ENCODE measurements at regions not wholly inside any gene's neighbourhood (a gene's known extent, or its start where the extent isn't known, plus 50 kb on each side); places are given as distances from the start of the nearest gene placed in this dataset.

- Histone ChIP-seq H3K9ac (ENCODE audit: low read length in 3 of 3) (no peak overlapping the region), H3K27ac (ENCODE audit: low read depth in 2 of 2, low read length in 2 of 2) (peak overlapping the region; percentile 0 to 78), H3K27me3 (ENCODE audit: control insufficient read depth, insufficient read depth, low read length) (no peaks in the 10 kb centered on the region), H3K4me3 (ENCODE audit: low read length in 3 of 3) (no peak overlapping the region), H3K4me1 (ENCODE audit: control insufficient read depth in 2 of 3, insufficient read depth in 2 of 3, low read depth in 1 of 3, low read length in 3 of 3) (peaks cover 0 to 11% (median 0%) of the 10 kb centered on the region in 3 donors), H3K36me3 (ENCODE audit: control insufficient read depth in 2 of 3, insufficient read depth in 3 of 3, low read length in 3 of 3) (no peaks in the 10 kb centered on the region), H3K9me3 (ENCODE audit: control insufficient read depth in 2 of 3, insufficient read depth in 1 of 3, low read length in 3 of 3) (no peaks in the 10 kb centered on the region)
- intact Hi-C loops (cut with DNase I) = no loop called here
- TF ChIP-seq, protein P1, sequence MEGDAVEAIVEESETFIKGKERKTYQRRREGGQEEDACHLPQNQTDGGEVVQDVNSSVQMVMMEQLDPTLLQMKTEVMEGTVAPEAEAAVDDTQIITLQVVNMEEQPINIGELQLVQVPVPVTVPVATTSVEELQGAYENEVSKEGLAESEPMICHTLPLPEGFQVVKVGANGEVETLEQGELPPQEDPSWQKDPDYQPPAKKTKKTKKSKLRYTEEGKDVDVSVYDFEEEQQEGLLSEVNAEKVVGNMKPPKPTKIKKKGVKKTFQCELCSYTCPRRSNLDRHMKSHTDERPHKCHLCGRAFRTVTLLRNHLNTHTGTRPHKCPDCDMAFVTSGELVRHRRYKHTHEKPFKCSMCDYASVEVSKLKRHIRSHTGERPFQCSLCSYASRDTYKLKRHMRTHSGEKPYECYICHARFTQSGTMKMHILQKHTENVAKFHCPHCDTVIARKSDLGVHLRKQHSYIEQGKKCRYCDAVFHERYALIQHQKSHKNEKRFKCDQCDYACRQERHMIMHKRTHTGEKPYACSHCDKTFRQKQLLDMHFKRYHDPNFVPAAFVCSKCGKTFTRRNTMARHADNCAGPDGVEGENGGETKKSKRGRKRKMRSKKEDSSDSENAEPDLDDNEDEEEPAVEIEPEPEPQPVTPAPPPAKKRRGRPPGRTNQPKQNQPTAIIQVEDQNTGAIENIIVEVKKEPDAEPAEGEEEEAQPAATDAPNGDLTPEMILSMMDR (IDR thresholded peaks at IDR 0.05; ENCODE audit: borderline replicate concordance, extremely low read depth, insufficient read depth) = no peak
- DNase-seq = peak in 3 of 5 donors; percentile 22 to 74 (median 68)
- no peak for FAIRE-seq
Observed at GRCh38 chr3:76873532-76874242, 166.2 kb upstream of the ROBO2 start.

DNA sequence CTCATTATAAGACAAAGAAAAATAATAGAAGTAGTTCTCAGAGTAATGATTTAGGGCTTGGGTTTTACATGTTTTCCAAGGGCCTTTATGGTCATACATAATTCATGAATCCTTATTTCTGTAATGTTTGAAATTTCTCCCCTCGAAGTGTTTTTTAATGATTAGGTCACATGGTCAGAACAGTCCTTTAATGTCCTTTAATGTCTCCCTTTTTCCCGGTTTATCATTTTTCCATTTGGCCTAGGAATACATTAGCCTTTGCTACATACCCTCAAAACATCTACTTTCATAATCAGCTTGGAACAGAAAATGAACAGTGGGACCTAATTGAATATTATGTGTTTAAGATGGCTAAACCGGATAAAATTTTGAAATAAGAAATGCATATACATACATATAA is 159.9 kb upstream of the ROBO2 start:
- H3K27ac ChIP-seq (ENCODE audit: low read depth in 2 of 2, low read length in 2 of 2) = no peak overlapping the region
- no peaks in the 10 kb centered on the region for H3K36me3 ChIP-seq (ENCODE audit: control insufficient read depth in 2 of 3, insufficient read depth in 3 of 3, low read length in 3 of 3)
- peaks cover 0 to 3% (median 0%) of the 10 kb centered on the region in 3 donors for H3K4me1 ChIP-seq (ENCODE audit: control insufficient read depth in 2 of 3, insufficient read depth in 2 of 3, low read depth in 1 of 3, low read length in 3 of 3)
- FAIRE-seq (no peak), DNase-seq (no peak)
- TF ChIP-seq, protein P1 (IDR thresholded peaks at IDR 0.05; ENCODE audit: borderline replicate concordance, extremely low read depth, insufficient read depth) = no peak
- intact Hi-C loops (cut with DNase I) = no loop called here
- no peak overlapping the region for H3K9ac ChIP-seq (ENCODE audit: low read length in 3 of 3)
- H3K4me3 ChIP-seq (ENCODE audit: low read length in 3 of 3) = no peak overlapping the region
- H3K9me3 ChIP-seq (ENCODE audit: control insufficient read depth in 2 of 3, insufficient read depth in 1 of 3, low read length in 3 of 3) = no peaks in the 10 kb centered on the region
- no peaks in the 10 kb centered on the region for H3K27me3 ChIP-seq (ENCODE audit: control insufficient read depth, insufficient read depth, low read length)

- DNase-seq (no peak), FAIRE-seq (no peak)
- H3K27ac ChIP-seq (ENCODE audit: low read depth in 2 of 2, low read length in 2 of 2) = no peak overlapping the region
- H3K4me1 ChIP-seq (ENCODE audit: control insufficient read depth in 2 of 3, insufficient read depth in 2 of 3, low read depth in 1 of 3, low read length in 3 of 3) = no peaks in the 10 kb centered on the region
- H3K9ac ChIP-seq (ENCODE audit: low read length in 3 of 3) = no peak overlapping the region
- H3K36me3 ChIP-seq (ENCODE audit: control insufficient read depth in 2 of 3, insufficient read depth in 3 of 3, low read length in 3 of 3) = no peaks in the 10 kb centered on the region
- TF ChIP-seq, protein P1 (IDR thresholded peaks at IDR 0.05; ENCODE audit: borderline replicate concordance, extremely low read depth, insufficient read depth) = no peak
- no peaks in the 10 kb centered on the region for H3K9me3 ChIP-seq (ENCODE audit: control insufficient read depth in 2 of 3, insufficient read depth in 1 of 3, low read length in 3 of 3)
- H3K27me3 ChIP-seq (ENCODE audit: control insufficient read depth, insufficient read depth, low read length) = no peaks in the 10 kb centered on the region
- intact Hi-C loops (cut with DNase I) = no loop called here
- H3K4me3 ChIP-seq (ENCODE audit: low read length in 3 of 3) = no peak overlapping the region
Observed at GRCh38 chr3:76886761-76887500, 153.0 kb upstream of the ROBO2 start.
